Esophagus muscularis mucosa (tissue), 4 donors: ENCODE measurements at regions not wholly inside any gene's neighbourhood (a gene's known extent, or its start where the extent isn't known, plus 50 kb on each side); places are given as distances from the start of the nearest gene placed in this dataset.

Experiments
- DNase-seq: peaks from one replicate; pipeline ENCODE4 v3.0.0-alpha.2; 2017; ENCODE audit errors: extremely low spot score
- H3K27ac ChIP-seq, 4 donors: fragments of 200-600 bp; sonication (generic); replicated peaks in 1 of 4; 1 replicate in 3 of 4; 2 replicates in 1 of 4; pipeline ENCODE4 v1.5.1; 2016 to 2019; ENCODE audit warnings: mild to moderate bottlenecking in 1 of 4
- H3K27me3 ChIP-seq, 4 donors: fragments of 200-600 bp; sonication (generic); one replicate each; pipeline versions ENCODE4 v1.5.1 to v1.6.0; 2016 to 2019
- H3K36me3 ChIP-seq, 4 donors: fragments of 200-600 bp; sonication (generic); one replicate each; pipeline ENCODE4 v1.5.1; 2016 to 2019
- H3K4me1 ChIP-seq, 4 donors: fragments of 200-600 bp; sonication (generic); one replicate each; pipeline ENCODE4 v1.5.1; 2016 to 2019
- H3K4me3 ChIP-seq, 4 donors: fragments of 200-600 bp; sonication (generic); 1 replicate in 2 of 4; 2 replicates in 2 of 4; pipeline ENCODE4 v1.5.1; 2016 to 2019; ENCODE audit warnings: mild to moderate bottlenecking in 4 of 4, moderate library complexity in 1 of 4
- H3K9me3 ChIP-seq, 4 donors: fragments of 200-600 bp; sonication (generic); 1 replicate in 3 of 4; 2 replicates in 1 of 4; pipeline ENCODE4 v1.5.1; 2016 to 2019
- CTCF ChIP-seq, 3 experiments: fragments of 200-600 bp in 2 of 3; fragments of 450-650 bp in 1 of 3; sonication (generic) in 2 of 3; IDR thresholded peaks; one replicate each; pipeline ENCODE4 v1.5.1; 2017 to 2019; ENCODE audit warnings: antibody characterized with exemption in 3 of 3, mild to moderate bottlenecking in 2 of 3, moderate library complexity in 1 of 3
- EP300 ChIP-seq: sonication (generic); formaldehyde crosslinking; IDR thresholded peaks from one replicate; pipeline ENCODE4 v1.6.1; 2017; ENCODE audit warnings: antibody characterized with exemption
- POLR2A ChIP-seq: fragments of 450-650 bp; IDR thresholded peaks from one replicate; pipeline ENCODE4 v1.6.1; 2017; ENCODE audit warnings: antibody characterized with exemption, moderate library complexity, mild to moderate bottlenecking, low read depth
- POLR2AphosphoS5 ChIP-seq, 2 donors: sonication (generic); formaldehyde crosslinking; IDR thresholded peaks; one replicate each; pipeline ENCODE4 v1.6.1; 2017; ENCODE audit warnings: antibody characterized with exemption in 2 of 2
- WGBS: methylation state at CpG from one replicate; pipeline ENCODE4 v1.1.5; 2018; 5-methylcytosine and 5-hydroxymethylcytosine counted together
- intact Hi-C: fragments of 100-400 bp; cut with DNase I; formaldehyde crosslinking; loops from one replicate; pipeline ENCODE4 v1.15.1; 2023

GRCh38 chr13:21837288-21837687 is 166.4 kb downstream of the FGF9 start:
- TF ChIP-seq POLR2A = no peak
- TF ChIP-seq CTCF (IDR thresholded peaks at IDR 0.05) = no peak
- no peak for TF ChIP-seq EP300
- TF ChIP-seq POLR2AphosphoS5 (IDR thresholded peaks at IDR 0.05) = no peak
- 82% methylated on average over 3 of the region's 3 CpGs for WGBS
- Histone ChIP-seq H3K4me1 (no peaks in the 10 kb centered on the region), H3K4me3 (no peak overlapping the region), H3K27ac (no peak overlapping the region), H3K36me3 (no peaks in the 10 kb centered on the region), H3K9me3 (no peaks in the 10 kb centered on the region), H3K27me3 (no peaks in the 10 kb centered on the region)
- DNase-seq = no peak
- intact Hi-C loops = no loop called here

- no peak for DNase-seq
- TF ChIP-seq EP300 (no peak), POLR2AphosphoS5 (IDR thresholded peaks at IDR 0.05) (no peak), CTCF (IDR thresholded peaks at IDR 0.05) (no peak), POLR2A (no peak)
- no peak overlapping the region for H3K4me3 ChIP-seq
- no peaks in the 10 kb centered on the region for H3K27me3 ChIP-seq
- 63% methylated on average over 11 of the region's 11 CpGs for WGBS
- no peaks in the 10 kb centered on the region for H3K4me1 ChIP-seq
- intact Hi-C loops = no loop called here
- no peaks in the 10 kb centered on the region for H3K36me3 ChIP-seq
- H3K27ac ChIP-seq = no peak overlapping the region
- H3K9me3 ChIP-seq = no peaks in the 10 kb centered on the region
Measured at GRCh38 chr13:21837841-21838551, 167.1 kb downstream of the FGF9 start.

DNA sequence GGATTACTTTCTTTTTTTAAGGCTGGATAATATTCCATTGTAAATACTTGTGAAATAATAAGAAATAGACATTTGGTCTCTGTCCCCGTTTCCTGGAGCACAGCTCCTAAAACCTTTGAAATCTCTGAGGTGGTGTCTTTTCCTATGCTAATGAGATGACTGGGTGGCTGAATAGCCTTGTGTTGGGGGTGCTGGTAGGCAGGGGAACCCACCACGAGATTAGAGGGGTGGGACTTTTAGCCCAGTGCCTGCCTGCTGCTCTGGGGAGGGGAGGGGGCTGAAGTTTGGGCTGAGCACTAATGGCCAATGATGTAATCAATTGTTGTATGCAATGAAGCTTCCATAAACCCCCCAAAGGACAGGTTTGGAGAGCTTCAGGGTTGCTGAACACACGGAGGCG is 175.7 kb downstream of the FGF9 start:
- WGBS = 59% methylated on average over 4 of the region's 4 CpGs
- Histone ChIP-seq H3K36me3 (no peaks in the 10 kb centered on the region), H3K9me3 (no peaks in the 10 kb centered on the region), H3K4me1 (no peaks in the 10 kb centered on the region), H3K27ac (no peak overlapping the region), H3K27me3 (no peaks in the 10 kb centered on the region), H3K4me3 (no peak overlapping the region)
- TF ChIP-seq POLR2AphosphoS5 (IDR thresholded peaks at IDR 0.05) = no peak
- TF ChIP-seq EP300 = no peak
- TF ChIP-seq CTCF (IDR thresholded peaks at IDR 0.05) = no peak
- TF ChIP-seq POLR2A = no peak
- intact Hi-C loops = no loop called here
- DNase-seq = no peak

- Histone ChIP-seq H3K4me1 (no peaks in the 10 kb centered on the region), H3K27ac (no peak overlapping the region), H3K4me3 (no peak overlapping the region), H3K36me3 (no peaks in the 10 kb centered on the region), H3K9me3 (no peaks in the 10 kb centered on the region), H3K27me3 (no peaks in the 10 kb centered on the region)
- intact Hi-C loops = no loop called here
- TF ChIP-seq POLR2AphosphoS5 (IDR thresholded peaks at IDR 0.05) = no peak
- peak in 2 of 3 experiments; percentile 29 to 46 for TF ChIP-seq CTCF (IDR thresholded peaks at IDR 0.05)
- TF ChIP-seq POLR2A = no peak
- TF ChIP-seq EP300 = no peak
- DNase-seq = no peak
- WGBS = 40% methylated on average over 2 of the region's 2 CpGs
Measured at GRCh38 chr13:21849323-21849722, 178.4 kb downstream of the FGF9 start.
